Neutrophil (primary cell): ENCODE measurements at regions not wholly inside any gene's neighbourhood (a gene's known extent, or its start where the extent isn't known, plus 50 kb on each side); places are given as distances from the start of the nearest gene placed in this dataset.

Source experiments
- H3K27ac ChIP-seq: fragments of 200-600 bp; sonication (generic); 2 replicates; pipeline ENCODE4 v1.5.1; 2016; ENCODE audit warnings: mild to moderate bottlenecking, moderate library complexity
- H3K27me3 ChIP-seq: fragments of 200-600 bp; sonication (generic); 2 replicates; pipeline ENCODE4 v1.6.0; 2016; ENCODE audit warnings: mild to moderate bottlenecking
- H3K36me3 ChIP-seq: fragments of 200-600 bp; sonication (generic); 2 replicates; pipeline ENCODE4 v1.5.1; 2017
- H3K4me1 ChIP-seq, 2 experiments: fragments of 200-600 bp in 1 of 2; sonication (generic) in 1 of 2; 1 replicate in 1 of 2; 2 replicates in 1 of 2; pipeline versions ENCODE4 v1.5.1 to v1.6.1; 2013 to 2016; ENCODE audit warnings: low read depth in 1 of 2, low read length in 1 of 2, mild to moderate bottlenecking in 1 of 2, moderate library complexity in 1 of 2; ENCODE audit not compliant: control insufficient read depth in 1 of 2, insufficient read depth in 1 of 2
- H3K4me3 ChIP-seq, 2 experiments: fragments of 200-600 bp in 1 of 2; sonication (generic) in 1 of 2; 1 replicate in 1 of 2; 2 replicates in 1 of 2; pipeline ENCODE4 v1.5.1; 2013 to 2016; ENCODE audit warnings: low read depth in 1 of 2, low read length in 1 of 2, mild to moderate bottlenecking in 1 of 2, moderate library complexity in 1 of 2
- H3K9me3 ChIP-seq: fragments of 200-600 bp; sonication (generic); 2 replicates; pipeline ENCODE4 v1.5.1; 2016
- CTCF ChIP-seq: fragments of 200-600 bp; sonication (generic); IDR thresholded peaks from 2 replicates; pipeline ENCODE4 v1.5.1; 2016; ENCODE audit warnings: antibody characterized with exemption

- Histone ChIP-seq H3K4me1 (no peaks in the 10 kb centered on the region), H3K9me3 (no peaks in the 10 kb centered on the region), H3K4me3 (no peak overlapping the region), H3K27me3 (no peaks in the 10 kb centered on the region), H3K36me3 (no peaks in the 10 kb centered on the region), H3K27ac (no peak overlapping the region)
- no peak for TF ChIP-seq CTCF
Measured at GRCh38 chr4:72974694-72975487, 94.6 kb downstream of the COX18 start.

GRCh38 chr4:72971572-72971971 is 97.9 kb downstream of the COX18 start:
- no peak for TF ChIP-seq CTCF
- Histone ChIP-seq H3K36me3 (no peaks in the 10 kb centered on the region), H3K9me3 (no peaks in the 10 kb centered on the region), H3K4me1 (no peaks in the 10 kb centered on the region), H3K27me3 (no peaks in the 10 kb centered on the region), H3K27ac (no peak overlapping the region), H3K4me3 (no peak overlapping the region)

- no peak for TF ChIP-seq CTCF
- no peak overlapping the region for H3K4me3 ChIP-seq
- no peaks in the 10 kb centered on the region for H3K27me3 ChIP-seq
- no peaks in the 10 kb centered on the region for H3K4me1 ChIP-seq
- H3K36me3 ChIP-seq: no peaks in the 10 kb centered on the region
- H3K9me3 ChIP-seq: no peaks in the 10 kb centered on the region
- H3K27ac ChIP-seq: no peak overlapping the region
Measured at GRCh38 chr4:72970756-72971155, 98.8 kb downstream of the COX18 start.

- no peak overlapping the region for H3K4me3 ChIP-seq
- H3K27me3 ChIP-seq: no peaks in the 10 kb centered on the region
- H3K9me3 ChIP-seq: no peaks in the 10 kb centered on the region
- H3K4me1 ChIP-seq: no peaks in the 10 kb centered on the region
- TF ChIP-seq CTCF: no peak
- H3K27ac ChIP-seq: no peak overlapping the region
- no peaks in the 10 kb centered on the region for H3K36me3 ChIP-seq
Measured at GRCh38 chr4:72969976-72970375, 99.5 kb downstream of the COX18 start.

- TF ChIP-seq CTCF: no peak
- no peak overlapping the region for H3K27ac ChIP-seq
Measured at GRCh38 chr4:72966652-72967051, 102.9 kb downstream of the COX18 start.

More at GRCh38 chr4:72966652-72967051, 102.9 kb downstream of the COX18 start:
- no peak overlapping the region for H3K4me3 ChIP-seq
- H3K36me3 ChIP-seq: no peaks in the 10 kb centered on the region
- no peaks in the 10 kb centered on the region for H3K4me1 ChIP-seq
- H3K27me3 ChIP-seq: no peaks in the 10 kb centered on the region
- H3K9me3 ChIP-seq: no peaks in the 10 kb centered on the region
